Hepatocyte (in vitro differentiated cells): ENCODE measurements at regions not wholly inside any gene's neighbourhood (a gene's known extent, or its start where the extent isn't known, plus 50 kb on each side); places are given as distances from the start of the nearest gene placed in this dataset.

Experiments used
- DNase-seq: peaks from one replicate; pipeline ENCODE4 v3.0.0-alpha.2; 2016; ENCODE audit warnings: low spot score
- H2AFZ ChIP-seq: fragments of 200-600 bp; sonication (generic); 2 replicates; pipeline ENCODE4 v1.6.0; 2016; ENCODE audit warnings: antibody characterized with exemption, mild to moderate bottlenecking
- H3K27ac ChIP-seq: fragments of 200-600 bp; sonication (generic); 2 replicates; pipeline ENCODE4 v1.5.1; 2016; ENCODE audit warnings: mild to moderate bottlenecking
- H3K27me3 ChIP-seq: fragments of 200-600 bp; sonication (generic); 2 replicates; pipeline ENCODE4 v1.6.1; 2016
- H3K36me3 ChIP-seq: fragments of 200-600 bp; sonication (generic); replicated peaks from 2 replicates; pipeline ENCODE4 v1.5.1; 2016; ENCODE audit warnings: low read depth; ENCODE audit not compliant: insufficient read depth
- H3K4me1 ChIP-seq: fragments of 200-600 bp; sonication (generic); 2 replicates; pipeline ENCODE4 v1.5.1; 2016; ENCODE audit warnings: mild to moderate bottlenecking, moderate library complexity; ENCODE audit not compliant: insufficient read depth
- H3K4me2 ChIP-seq: fragments of 200-600 bp; sonication (generic); 2 replicates; pipeline ENCODE4 v1.6.0; 2016
- H3K4me3 ChIP-seq: fragments of 200-600 bp; sonication (generic); 2 replicates; pipeline ENCODE4 v1.5.1; 2016; ENCODE audit warnings: mild to moderate bottlenecking
- H3K79me2 ChIP-seq: fragments of 200-600 bp; sonication (generic); 2 replicates; pipeline ENCODE4 v1.6.0; 2017; ENCODE audit warnings: mild to moderate bottlenecking
- H3K9me2 ChIP-seq: fragments of 200-600 bp; sonication (generic); replicated peaks from 2 replicates; pipeline ENCODE4 v1.6.0; 2017; ENCODE audit warnings: mild to moderate bottlenecking; ENCODE audit not compliant: insufficient read depth
- H3K9me3 ChIP-seq: fragments of 200-600 bp; sonication (generic); 2 replicates; pipeline ENCODE4 v1.5.1; 2016; ENCODE audit warnings: low read depth, mild to moderate bottlenecking
- H4K20me1 ChIP-seq: fragments of 200-600 bp; sonication (generic); 2 replicates; pipeline ENCODE4 v1.6.0; 2016; ENCODE audit warnings: mild to moderate bottlenecking; ENCODE audit not compliant: insufficient read depth, poor library complexity, severe bottlenecking
- CTCF ChIP-seq: fragments of 200-600 bp; sonication (generic); IDR thresholded peaks from 2 replicates; pipeline ENCODE4 v1.5.1; 2016; ENCODE audit warnings: antibody characterized with exemption, mild to moderate bottlenecking; ENCODE audit not compliant: poor library complexity
- EZH2 ChIP-seq: fragments of 200-600 bp; sonication (generic); IDR thresholded peaks from 2 replicates; pipeline ENCODE4 v1.6.1; 2016; ENCODE audit warnings: antibody characterized with exemption, mild to moderate bottlenecking, borderline replicate concordance
- EZH2phosphoT487 ChIP-seq: fragments of 200-600 bp; sonication (generic); IDR thresholded peaks from one replicate; pipeline ENCODE4 v1.6.1; 2018; ENCODE audit warnings: antibody characterized with exemption, mild to moderate bottlenecking, low read depth, moderate library complexity; ENCODE audit not compliant: unreplicated experiment, severe bottlenecking
- WGBS: methylation state at CpG from one replicate; pipeline ENCODE4 v1.1.6; 2016; ENCODE audit warnings: low lambda C conversion rate; ENCODE audit errors: missing lambda C conversion rate; 5-methylcytosine and 5-hydroxymethylcytosine counted together

DNA sequence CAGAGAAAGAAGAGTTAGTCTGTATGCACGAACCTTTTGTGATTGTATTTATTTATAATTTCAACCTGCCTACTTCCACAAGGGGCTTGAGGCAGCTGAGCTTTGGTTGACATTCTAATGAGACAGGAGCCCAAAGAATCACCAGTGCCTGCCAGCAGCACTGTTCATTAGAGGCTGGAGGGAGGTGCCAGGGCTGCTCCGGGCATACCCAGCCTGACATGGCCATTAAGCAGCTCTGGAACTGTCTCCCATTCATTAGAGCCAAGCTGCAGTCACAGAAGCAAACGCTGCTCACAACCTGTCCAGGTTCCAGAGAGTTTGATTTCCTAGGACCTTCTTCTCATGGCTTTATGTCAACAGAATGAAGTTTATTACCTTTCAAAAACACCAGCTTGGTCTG, 425.5 kb downstream of the RFC3 start:
- H3K4me2 ChIP-seq: no peak overlapping the region
- H3K4me3 ChIP-seq: no peak overlapping the region
- no peaks in the 10 kb centered on the region for H3K9me3 ChIP-seq
- 83% methylated on average over 3 of the region's 3 CpGs for WGBS
- TF ChIP-seq EZH2phosphoT487: no peak
- TF ChIP-seq CTCF: no peak
- no peak for TF ChIP-seq EZH2
- DNase-seq: no peak
- H3K27ac ChIP-seq: no peak overlapping the region
- H3K9me2 ChIP-seq: no peaks in the 10 kb centered on the region
- no peaks in the 10 kb centered on the region for H3K4me1 ChIP-seq
- no peaks in the 10 kb centered on the region for H3K27me3 ChIP-seq
- no peaks in the 10 kb centered on the region for H4K20me1 ChIP-seq
- no peaks in the 10 kb centered on the region for H3K79me2 ChIP-seq
- H2AFZ ChIP-seq: no peak overlapping the region
- no peaks in the 10 kb centered on the region for H3K36me3 ChIP-seq

- no peak overlapping the region for H3K27ac ChIP-seq
- no peak for TF ChIP-seq EZH2
- TF ChIP-seq EZH2phosphoT487: no peak
- TF ChIP-seq CTCF: no peak
Observed at GRCh38 chr13:34246511-34246910, 428.6 kb downstream of the RFC3 start.

DNA sequence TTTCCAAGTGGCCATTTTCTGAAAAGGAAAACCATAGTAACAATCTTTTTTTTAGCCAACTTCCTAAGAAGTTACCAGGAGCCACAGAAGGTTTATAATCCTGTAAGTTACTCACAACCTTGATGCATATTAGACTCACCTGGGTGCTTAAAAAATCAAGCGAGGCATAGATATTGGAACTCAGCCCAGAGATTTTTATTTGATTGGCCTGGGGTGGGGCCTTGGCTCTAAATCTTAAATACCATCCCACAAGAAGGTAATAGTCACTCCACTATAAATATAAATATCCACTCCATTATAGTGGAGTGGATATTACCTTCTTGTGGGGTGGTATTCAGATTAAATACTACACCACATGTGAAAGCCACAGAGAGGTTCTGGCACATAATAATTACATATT, 429.6 kb downstream of the RFC3 start:
- Histone ChIP-seq H3K9me3 (no peaks in the 10 kb centered on the region), H4K20me1 (no peaks in the 10 kb centered on the region), H3K27ac (no peak overlapping the region), H3K9me2 (no peaks in the 10 kb centered on the region), H2AFZ (no peak overlapping the region), H3K4me1 (no peaks in the 10 kb centered on the region), H3K4me2 (no peak overlapping the region), H3K4me3 (no peak overlapping the region), H3K36me3 (no peaks in the 10 kb centered on the region), H3K27me3 (no peaks in the 10 kb centered on the region), H3K79me2 (no peaks in the 10 kb centered on the region)
- 91% methylated on average over 1 of the region's 1 CpG for WGBS
- TF ChIP-seq CTCF (no peak), EZH2 (no peak), EZH2phosphoT487 (no peak)
- DNase-seq: no peak

More at GRCh38 chr13:34246511-34246910, 428.6 kb downstream of the RFC3 start:
- Histone ChIP-seq H2AFZ (no peak overlapping the region), H3K27me3 (no peaks in the 10 kb centered on the region), H3K9me3 (no peaks in the 10 kb centered on the region), H3K79me2 (no peaks in the 10 kb centered on the region), H3K9me2 (no peaks in the 10 kb centered on the region), H3K36me3 (no peaks in the 10 kb centered on the region), H3K4me3 (no peak overlapping the region), H4K20me1 (no peaks in the 10 kb centered on the region), H3K4me1 (no peaks in the 10 kb centered on the region), H3K4me2 (no peak overlapping the region)
- no peak for DNase-seq
- 98% methylated on average over 2 of the region's 2 CpGs for WGBS

DNA sequence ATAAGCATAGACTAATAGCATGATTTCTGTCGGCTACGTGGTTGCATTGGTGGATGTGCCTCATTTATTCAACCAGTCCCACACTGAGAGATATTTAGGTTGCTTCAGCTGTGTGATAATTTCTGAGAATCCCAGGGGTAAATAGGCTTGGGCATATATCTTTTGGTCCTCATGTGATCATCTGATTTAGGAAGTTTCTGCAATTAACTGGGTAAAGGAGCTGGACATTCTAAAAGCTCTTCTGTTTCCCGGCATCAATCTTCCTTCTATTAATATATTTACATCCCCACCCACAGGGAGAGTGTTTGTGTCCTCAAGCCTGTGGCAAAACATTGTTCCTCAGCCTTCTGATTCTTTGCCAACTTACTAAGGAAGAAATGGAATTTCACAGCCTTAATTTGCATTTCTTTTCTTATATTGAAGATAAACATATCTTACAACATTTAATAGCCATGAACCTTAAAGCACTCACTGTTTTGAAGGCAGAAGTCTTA, 431.6 kb downstream of the RFC3 start:
- no peak overlapping the region for H3K4me3 ChIP-seq
- H3K36me3 ChIP-seq: no peaks in the 10 kb centered on the region
- H3K4me1 ChIP-seq: no peaks in the 10 kb centered on the region
- DNase-seq: no peak
- no peaks in the 10 kb centered on the region for H3K79me2 ChIP-seq
- no peaks in the 10 kb centered on the region for H4K20me1 ChIP-seq
- TF ChIP-seq EZH2phosphoT487 (no peak), EZH2 (no peak), CTCF (no peak)
- H3K27me3 ChIP-seq: no peaks in the 10 kb centered on the region
- WGBS: 89% methylated on average over 3 of the region's 3 CpGs
- H3K9me3 ChIP-seq: no peaks in the 10 kb centered on the region
- H3K27ac ChIP-seq: no peak overlapping the region
- H3K9me2 ChIP-seq: no peaks in the 10 kb centered on the region
- no peak overlapping the region for H3K4me2 ChIP-seq
- H2AFZ ChIP-seq: no peak overlapping the region
